ENCODE measurements at regions not wholly inside any gene's neighbourhood (a gene's known extent, or its start where the extent isn't known, plus 50 kb on each side); places are given as distances from the start of the nearest gene placed in this dataset.
"Not testable (repeated sequence)": the region's sequence is repeated elsewhere in the genome, so short reads cannot be mapped to it uniquely, and the experiment has no call there.

DNA sequence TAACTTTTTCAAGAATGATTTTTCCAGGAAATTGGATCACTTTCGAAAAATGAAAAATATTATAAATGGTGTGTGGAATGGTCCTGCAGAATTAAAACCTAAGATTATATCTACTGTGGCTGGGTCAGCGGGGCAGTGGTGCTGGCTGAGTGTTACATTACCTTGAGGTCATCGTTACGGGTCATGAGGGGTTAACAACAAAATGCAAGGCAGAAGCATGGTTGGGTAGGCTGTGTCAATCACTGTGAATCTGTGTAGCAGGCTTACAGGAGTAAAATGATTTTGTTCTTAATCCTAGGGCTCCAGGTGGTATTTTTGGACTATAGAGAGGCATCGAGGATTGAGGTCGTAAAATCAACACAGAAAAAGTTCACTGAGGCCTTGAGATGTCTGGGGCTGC is 105.2 kb upstream of the AMOT start:
- WGBS (ENCODE audit: insufficient coverage): 100% methylated on average over 3 of the region's 6 CpGs
- DNase-seq (no peak), ATAC-seq (replicated peaks in 1 of 4) (no peak)
- H3K4me1 ChIP-seq (ENCODE audit: control insufficient read depth in 1 of 2, extremely low read depth in 1 of 2, insufficient read depth in 2 of 2, low read length in 2 of 2): no peaks in the 10 kb centered on the region
- H3K4me3 ChIP-seq (ENCODE audit: control insufficient read depth in 1 of 2, extremely low read depth in 1 of 2, low read length in 1 of 2): no peak overlapping the region
- peaks cover 0 to 7% of the 10 kb centered on the region in 2 donors for H3K27me3 Mint-ChIP-seq
- no peaks in the 10 kb centered on the region for H3K4me1 Mint-ChIP-seq
- no peak overlapping the region for H3K27ac Mint-ChIP-seq
- no peaks in the 10 kb centered on the region for H3K36me3 ChIP-seq (ENCODE audit: control insufficient read depth in 2 of 2, extremely low read depth in 1 of 2, insufficient read depth in 1 of 2, low read length in 1 of 2)
- no peaks in the 10 kb centered on the region for H3K9me3 ChIP-seq
- no peak overlapping the region for H3K4me3 Mint-ChIP-seq
- H3K27me3 ChIP-seq (replicated peaks in 1 of 2; ENCODE audit: control insufficient read depth in 2 of 2, extremely low read depth in 1 of 2, insufficient read depth in 2 of 2, low read length in 1 of 2): no peaks in the 10 kb centered on the region
- no peak overlapping the region for H3K27ac ChIP-seq (ENCODE audit: low read length)
- ChIA-PET POLR2A (interaction anchor here in 1 of 2 donors (1.2 kb wide), 1 partner anchor 1090 kb away, joined by 3 read pairs; no protein-coding TSS in a partner anchor), CTCF (interaction anchor here in 1 of 2 donors (0.6 to 0.7 kb wide), 2 partner anchors 11 to 1394 kb away, joined by 3 to 4 read pairs; no protein-coding TSS in a partner anchor)
- no peaks in the 10 kb centered on the region for H3K9me3 Mint-ChIP-seq
- no peaks in the 10 kb centered on the region for H3K36me3 Mint-ChIP-seq

DNA sequence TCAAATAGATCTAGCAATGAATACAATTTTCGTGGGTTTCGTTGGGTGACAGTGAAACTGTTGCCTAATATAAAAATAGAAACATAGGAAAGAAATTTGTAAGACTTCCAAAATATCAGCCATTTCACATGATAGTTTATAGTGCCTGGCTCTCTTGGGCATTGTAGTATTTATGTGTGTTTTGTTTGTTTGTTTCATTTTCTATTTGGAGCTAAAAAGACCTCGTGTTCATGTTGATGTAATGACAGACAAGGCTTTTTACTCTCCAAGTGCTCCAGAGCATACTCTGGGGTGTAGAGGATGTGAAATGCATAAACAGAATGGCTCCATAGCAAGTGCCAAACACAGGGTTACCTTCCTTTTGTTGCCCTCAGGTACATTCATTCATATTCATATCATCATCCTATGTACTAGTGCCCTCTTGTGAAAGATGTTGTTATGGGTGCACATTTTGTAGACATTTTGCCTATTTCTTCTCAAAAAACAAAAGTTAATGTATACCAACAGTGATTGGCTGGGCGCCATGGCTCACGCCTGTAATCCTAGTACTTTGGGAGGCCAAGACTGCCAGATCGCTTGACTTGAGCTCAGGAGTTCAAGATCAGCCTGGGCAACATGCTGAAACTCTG is 100.7 kb upstream of the AMOT start:
- Histone ChIP-seq H3K36me3 (ENCODE audit: control insufficient read depth in 2 of 2, extremely low read depth in 1 of 2, insufficient read depth in 1 of 2, low read length in 1 of 2) (no peaks in the 10 kb centered on the region), H3K27ac (ENCODE audit: low read length) (no peak overlapping the region), H3K27me3 (replicated peaks in 1 of 2; ENCODE audit: control insufficient read depth in 2 of 2, extremely low read depth in 1 of 2, insufficient read depth in 2 of 2, low read length in 1 of 2) (no peaks in the 10 kb centered on the region), H3K4me3 (ENCODE audit: control insufficient read depth in 1 of 2, extremely low read depth in 1 of 2, low read length in 1 of 2) (no peak overlapping the region), H3K4me1 (ENCODE audit: control insufficient read depth in 1 of 2, extremely low read depth in 1 of 2, insufficient read depth in 2 of 2, low read length in 2 of 2) (no peaks in the 10 kb centered on the region), H3K9me3 (no peaks in the 10 kb centered on the region)
- no peaks in the 10 kb centered on the region for H3K9me3 Mint-ChIP-seq
- ChIA-PET CTCF (interaction anchor here (0.6 to 0.7 kb wide), 2 partner anchors 22 to 40 kb away, joined by 3 to 4 read pairs; no protein-coding TSS in a partner anchor), POLR2A (no interaction called here)
- WGBS (ENCODE audit: insufficient coverage): no CpG with 5 or more reads among the region's 6 CpGs
- no peak for DNase-seq
- no peak for ATAC-seq (replicated peaks in 1 of 4)
- H3K4me3 Mint-ChIP-seq: no peak overlapping the region
- H3K4me1 Mint-ChIP-seq: no peaks in the 10 kb centered on the region
- no peak overlapping the region for H3K27ac Mint-ChIP-seq
- peaks cover 0 to 9% of the 10 kb centered on the region in 2 donors for H3K27me3 Mint-ChIP-seq
- H3K36me3 Mint-ChIP-seq: no peaks in the 10 kb centered on the region

- POLR2A ChIA-PET: no interaction called here
- WGBS (ENCODE audit: insufficient coverage): no CpG with 5 or more reads among the region's 1 CpG
These were observed 94.4 kb upstream of the AMOT start for GRCh38 chrX:112935029-112935428.

DNA sequence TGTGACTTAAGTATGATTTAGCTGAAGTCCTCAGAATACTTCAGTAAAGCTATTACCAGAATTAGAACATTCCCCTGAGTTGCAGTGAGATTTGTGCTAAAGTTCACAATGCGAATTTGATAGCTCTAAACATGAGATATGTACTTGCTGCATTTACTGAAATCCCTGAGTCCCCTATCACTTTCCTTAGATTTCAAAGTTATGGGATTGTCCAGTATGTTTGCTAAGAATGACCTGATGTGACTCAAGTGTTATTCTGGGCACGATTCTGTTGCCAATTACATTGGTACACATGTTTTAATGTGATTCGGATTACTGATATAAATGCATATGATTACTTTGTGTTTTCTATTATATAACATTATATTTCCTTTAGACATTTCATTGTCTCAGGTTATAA is 91.3 kb upstream of the AMOT start:
- Histone ChIP-seq H3K27ac (ENCODE audit: low read length) (no peak overlapping the region), H3K27me3 (replicated peaks in 1 of 2; ENCODE audit: control insufficient read depth in 2 of 2, extremely low read depth in 1 of 2, insufficient read depth in 2 of 2, low read length in 1 of 2) (no peaks in the 10 kb centered on the region), H3K36me3 (ENCODE audit: control insufficient read depth in 2 of 2, extremely low read depth in 1 of 2, insufficient read depth in 1 of 2, low read length in 1 of 2) (no peaks in the 10 kb centered on the region), H3K4me3 (ENCODE audit: control insufficient read depth in 1 of 2, extremely low read depth in 1 of 2, low read length in 1 of 2) (no peak overlapping the region), H3K9me3 (no peaks in the 10 kb centered on the region), H3K4me1 (ENCODE audit: control insufficient read depth in 1 of 2, extremely low read depth in 1 of 2, insufficient read depth in 2 of 2, low read length in 2 of 2) (no peaks in the 10 kb centered on the region)
- H3K4me1 Mint-ChIP-seq: no peaks in the 10 kb centered on the region
- ChIA-PET CTCF (no interaction called here), POLR2A (no interaction called here)
- H3K4me3 Mint-ChIP-seq: no peak overlapping the region
- H3K27me3 Mint-ChIP-seq: peaks cover 3 to 26% of the 10 kb centered on the region in 2 donors
- no peak for DNase-seq
- ATAC-seq (replicated peaks in 1 of 4): no peak
- no CpG with 5 or more reads among the region's 3 CpGs for WGBS (ENCODE audit: insufficient coverage)
- no peaks in the 10 kb centered on the region for H3K9me3 Mint-ChIP-seq
- H3K27ac Mint-ChIP-seq: no peak overlapping the region
- no peaks in the 10 kb centered on the region for H3K36me3 Mint-ChIP-seq

More at GRCh38 chrX:112935029-112935428, 94.4 kb upstream of the AMOT start:
- ATAC-seq (replicated peaks in 1 of 4) (no peak), DNase-seq (no peak)
- Mint-ChIP-seq H3K4me3 (no peak overlapping the region), H3K27me3 (peaks cover 1 to 30% of the 10 kb centered on the region in 2 donors), H3K27ac (no peak overlapping the region), H3K36me3 (no peaks in the 10 kb centered on the region), H3K4me1 (no peaks in the 10 kb centered on the region), H3K9me3 (no peaks in the 10 kb centered on the region)
- CTCF ChIA-PET: interaction anchor here (0.6 kb wide), 2 partner anchors 10 to 1571 kb away, joined by 3 to 4 read pairs; no protein-coding TSS in a partner anchor
- Histone ChIP-seq H3K4me3 (ENCODE audit: control insufficient read depth in 1 of 2, extremely low read depth in 1 of 2, low read length in 1 of 2) (no peak overlapping the region), H3K9me3 (no peaks in the 10 kb centered on the region), H3K27me3 (replicated peaks in 1 of 2; ENCODE audit: control insufficient read depth in 2 of 2, extremely low read depth in 1 of 2, insufficient read depth in 2 of 2, low read length in 1 of 2) (no peaks in the 10 kb centered on the region), H3K36me3 (ENCODE audit: control insufficient read depth in 2 of 2, extremely low read depth in 1 of 2, insufficient read depth in 1 of 2, low read length in 1 of 2) (no peaks in the 10 kb centered on the region), H3K27ac (ENCODE audit: low read length) (no peak overlapping the region), H3K4me1 (ENCODE audit: control insufficient read depth in 1 of 2, extremely low read depth in 1 of 2, insufficient read depth in 2 of 2, low read length in 2 of 2) (no peaks in the 10 kb centered on the region)

- CTCF ChIA-PET: no interaction called here
- no peak for ATAC-seq (replicated peaks in 1 of 4)
- Histone ChIP-seq H3K4me3 (ENCODE audit: control insufficient read depth in 1 of 2, extremely low read depth in 1 of 2, low read length in 1 of 2) (no peak overlapping the region), H3K36me3 (ENCODE audit: control insufficient read depth in 2 of 2, extremely low read depth in 1 of 2, insufficient read depth in 1 of 2, low read length in 1 of 2) (no peaks in the 10 kb centered on the region), H3K27ac (ENCODE audit: low read length) (no peak overlapping the region), H3K9me3 (no peaks in the 10 kb centered on the region), H3K4me1 (ENCODE audit: control insufficient read depth in 1 of 2, extremely low read depth in 1 of 2, insufficient read depth in 2 of 2, low read length in 2 of 2) (no peaks in the 10 kb centered on the region), H3K27me3 (replicated peaks in 1 of 2; ENCODE audit: control insufficient read depth in 2 of 2, extremely low read depth in 1 of 2, insufficient read depth in 2 of 2, low read length in 1 of 2) (no peaks in the 10 kb centered on the region)
- Mint-ChIP-seq H3K4me3 (no peak overlapping the region), H3K36me3 (no peaks in the 10 kb centered on the region), H3K27me3 (peaks cover 3 to 26% of the 10 kb centered on the region in 2 donors), H3K4me1 (no peaks in the 10 kb centered on the region), H3K9me3 (no peaks in the 10 kb centered on the region), H3K27ac (no peak overlapping the region)
- no peak for DNase-seq
- WGBS (ENCODE audit: insufficient coverage): no CpG with 5 or more reads among the region's 3 CpGs
- POLR2A ChIA-PET: no interaction called here
These were observed 90.8 kb upstream of the AMOT start for GRCh38 chrX:112931478-112931877.

DNA sequence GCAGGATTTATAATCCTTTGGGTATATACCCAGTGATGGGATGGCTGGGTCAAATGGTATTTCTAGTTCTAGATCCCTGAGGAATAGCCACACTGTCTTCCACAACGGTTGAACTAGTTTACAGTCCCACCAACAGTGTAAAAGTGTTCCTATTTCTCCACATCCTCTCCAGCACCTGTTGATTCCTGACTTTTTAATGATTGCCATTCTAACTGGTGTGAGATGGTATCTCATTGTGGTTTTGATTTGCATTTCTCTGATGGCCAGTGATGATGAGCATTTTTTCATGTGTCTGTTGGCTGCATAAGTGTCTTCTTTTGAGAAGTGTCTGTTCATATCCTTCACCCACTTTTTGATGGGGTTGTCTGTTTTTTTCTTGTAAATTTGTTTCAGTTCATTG is 82.8 kb upstream of the AMOT start:
- H3K4me1 Mint-ChIP-seq; H3K9me3 Mint-ChIP-seq; POLR2A ChIA-PET; H3K27me3 ChIP-seq (replicated peaks in 1 of 2; ENCODE audit: control insufficient read depth in 2 of 2, extremely low read depth in 1 of 2, insufficient read depth in 2 of 2, low read length in 1 of 2); H3K36me3 Mint-ChIP-seq; H3K27ac ChIP-seq (ENCODE audit: low read length); CTCF ChIA-PET; H3K27ac Mint-ChIP-seq; H3K4me3 Mint-ChIP-seq; DNase-seq; H3K4me3 ChIP-seq (ENCODE audit: control insufficient read depth in 1 of 2, extremely low read depth in 1 of 2, low read length in 1 of 2); H3K36me3 ChIP-seq (ENCODE audit: control insufficient read depth in 2 of 2, extremely low read depth in 1 of 2, insufficient read depth in 1 of 2, low read length in 1 of 2); ATAC-seq (replicated peaks in 1 of 4); H3K9me3 ChIP-seq; H3K4me1 ChIP-seq (ENCODE audit: control insufficient read depth in 1 of 2, extremely low read depth in 1 of 2, insufficient read depth in 2 of 2, low read length in 2 of 2): not testable (repeated sequence)
- peaks cover 1 to 25% of the 10 kb centered on the region in 2 donors for H3K27me3 Mint-ChIP-seq
- no CpG with 5 or more reads among the region's 1 CpG for WGBS (ENCODE audit: insufficient coverage)

DNA sequence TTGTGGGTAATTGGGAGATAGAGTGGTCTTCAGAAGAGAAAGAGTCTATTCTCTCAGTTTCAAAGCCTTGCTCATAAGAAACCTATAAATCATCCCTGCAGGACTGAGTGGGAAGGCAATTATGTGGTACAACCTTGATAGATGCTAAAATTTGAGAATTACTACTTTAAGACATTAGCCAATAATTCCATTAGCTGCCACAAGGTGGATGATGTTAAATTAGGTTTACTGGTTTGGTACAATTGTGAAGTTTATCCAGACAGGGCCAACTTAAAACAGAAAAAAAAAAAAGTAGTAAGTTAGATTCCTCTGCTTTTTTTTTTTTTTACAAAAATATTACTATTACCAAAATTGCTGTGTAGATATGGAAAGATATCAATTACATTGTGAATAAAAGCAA is 73.2 kb upstream of the AMOT start:
- Mint-ChIP-seq H3K4me1 (no peaks in the 10 kb centered on the region), H3K36me3 (no peaks in the 10 kb centered on the region), H3K27ac (no peak overlapping the region), H3K9me3 (no peaks in the 10 kb centered on the region), H3K4me3 (no peak overlapping the region), H3K27me3 (peaks cover 0 to 10% of the 10 kb centered on the region in 2 donors)
- POLR2A ChIA-PET: no interaction called here
- H3K36me3 ChIP-seq (ENCODE audit: control insufficient read depth in 2 of 2, extremely low read depth in 1 of 2, insufficient read depth in 1 of 2, low read length in 1 of 2): no peaks in the 10 kb centered on the region
- H3K27me3 ChIP-seq (replicated peaks in 1 of 2; ENCODE audit: control insufficient read depth in 2 of 2, extremely low read depth in 1 of 2, insufficient read depth in 2 of 2, low read length in 1 of 2): no peaks in the 10 kb centered on the region
- H3K9me3 ChIP-seq: no peaks in the 10 kb centered on the region
- no peak overlapping the region for H3K4me3 ChIP-seq (ENCODE audit: control insufficient read depth in 1 of 2, extremely low read depth in 1 of 2, low read length in 1 of 2)
- no peak overlapping the region for H3K27ac ChIP-seq (ENCODE audit: low read length)
- no peak for ATAC-seq (replicated peaks in 1 of 4)
- no peak for DNase-seq
- H3K4me1 ChIP-seq (ENCODE audit: control insufficient read depth in 1 of 2, extremely low read depth in 1 of 2, insufficient read depth in 2 of 2, low read length in 2 of 2): no peaks in the 10 kb centered on the region
- CTCF ChIA-PET: no interaction called here
